ENCODE measurements at regions not wholly inside any gene's neighbourhood (a gene's known extent, or its start where the extent isn't known, plus 50 kb on each side); places are given as distances from the start of the nearest gene placed in this dataset.

GRCh38 chr4:133592106-133592505 is 443.0 kb downstream of the PCDH10 start:
- Histone ChIP-seq H3K4me3 (ENCODE audit: low read depth in 1 of 2, low read length in 2 of 2) (no peak overlapping the region), H3K27ac (ENCODE audit: low read depth, low read length) (no peak overlapping the region), H3K27me3 (ENCODE audit: control insufficient read depth in 1 of 2, insufficient read depth in 2 of 2, low read length in 2 of 2) (no peaks in the 10 kb centered on the region), H3K4me1 (ENCODE audit: control insufficient read depth in 1 of 2, insufficient read depth in 2 of 2, low read length in 2 of 2) (no peaks in the 10 kb centered on the region), H3K9ac (ENCODE audit: low read depth in 1 of 2, low read length in 2 of 2) (no peak overlapping the region), H3K9me3 (ENCODE audit: control insufficient read depth in 1 of 2, low read length in 2 of 2) (peaks cover 0 to 2% of the 10 kb centered on the region in 2 donors), H3K36me3 (ENCODE audit: control insufficient read depth in 1 of 2, insufficient read depth in 2 of 2, low read length in 2 of 2) (no peaks in the 10 kb centered on the region)

- H3K27ac ChIP-seq (ENCODE audit: low read depth, low read length), result no peak overlapping the region
- H3K4me1 ChIP-seq (ENCODE audit: control insufficient read depth in 1 of 2, insufficient read depth in 2 of 2, low read length in 2 of 2), result no peaks in the 10 kb centered on the region
- H3K4me3 ChIP-seq (ENCODE audit: low read depth in 1 of 2, low read length in 2 of 2), result no peak overlapping the region
- H3K9me3 ChIP-seq (ENCODE audit: control insufficient read depth in 1 of 2, low read length in 2 of 2), result peaks cover 2 to 6% of the 10 kb centered on the region in 2 donors
- H3K36me3 ChIP-seq (ENCODE audit: control insufficient read depth in 1 of 2, insufficient read depth in 2 of 2, low read length in 2 of 2), result no peaks in the 10 kb centered on the region
- no peak overlapping the region for H3K9ac ChIP-seq (ENCODE audit: low read depth in 1 of 2, low read length in 2 of 2)
- no peaks in the 10 kb centered on the region for H3K27me3 ChIP-seq (ENCODE audit: control insufficient read depth in 1 of 2, insufficient read depth in 2 of 2, low read length in 2 of 2)
These were observed 439.2 kb downstream of the PCDH10 start for GRCh38 chr4:133588306-133588705.

- Histone ChIP-seq H3K36me3 (ENCODE audit: control insufficient read depth in 1 of 2, insufficient read depth in 2 of 2, low read length in 2 of 2) (no peaks in the 10 kb centered on the region), H3K27me3 (ENCODE audit: control insufficient read depth in 1 of 2, insufficient read depth in 2 of 2, low read length in 2 of 2) (no peaks in the 10 kb centered on the region), H3K27ac (ENCODE audit: low read depth, low read length) (no peak overlapping the region), H3K9me3 (ENCODE audit: control insufficient read depth in 1 of 2, low read length in 2 of 2) (peaks cover 2 to 6% of the 10 kb centered on the region in 2 donors), H3K4me3 (ENCODE audit: low read depth in 1 of 2, low read length in 2 of 2) (no peak overlapping the region), H3K4me1 (ENCODE audit: control insufficient read depth in 1 of 2, insufficient read depth in 2 of 2, low read length in 2 of 2) (no peaks in the 10 kb centered on the region), H3K9ac (ENCODE audit: low read depth in 1 of 2, low read length in 2 of 2) (no peak overlapping the region)
These were observed 436.2 kb downstream of the PCDH10 start for GRCh38 chr4:133585323-133585722.

DNA sequence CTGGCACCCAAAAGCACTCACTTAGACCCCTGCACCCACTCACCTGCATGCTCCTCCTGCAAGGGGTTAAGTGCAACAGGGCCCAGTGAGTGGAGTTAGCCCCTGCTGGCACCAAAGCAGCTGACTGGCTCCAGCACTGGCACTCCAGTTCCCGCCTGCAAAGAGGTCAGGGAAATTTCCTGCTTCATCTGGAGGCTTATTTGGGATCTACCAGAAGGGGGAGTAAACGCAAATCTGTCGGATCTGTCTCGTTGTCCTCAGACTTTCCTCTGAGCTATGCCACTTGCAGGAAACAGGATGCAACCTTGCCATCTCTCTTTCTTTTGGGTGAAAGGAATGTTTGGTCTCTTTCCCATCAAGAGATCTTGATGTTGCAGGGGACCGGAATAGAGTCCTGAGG is 435.6 kb downstream of the PCDH10 start:
- Histone ChIP-seq H3K27me3 (ENCODE audit: control insufficient read depth in 1 of 2, insufficient read depth in 2 of 2, low read length in 2 of 2) (no peaks in the 10 kb centered on the region), H3K4me1 (ENCODE audit: control insufficient read depth in 1 of 2, insufficient read depth in 2 of 2, low read length in 2 of 2) (no peaks in the 10 kb centered on the region), H3K27ac (ENCODE audit: low read depth, low read length) (no peak overlapping the region), H3K9me3 (ENCODE audit: control insufficient read depth in 1 of 2, low read length in 2 of 2) (peaks cover 2 to 6% of the 10 kb centered on the region in 2 donors), H3K9ac (ENCODE audit: low read depth in 1 of 2, low read length in 2 of 2) (no peak overlapping the region), H3K36me3 (ENCODE audit: control insufficient read depth in 1 of 2, insufficient read depth in 2 of 2, low read length in 2 of 2) (no peaks in the 10 kb centered on the region), H3K4me3 (ENCODE audit: low read depth in 1 of 2, low read length in 2 of 2) (no peak overlapping the region)

GRCh38 chr4:133581996-133582619 is 433.0 kb downstream of the PCDH10 start:
- Histone ChIP-seq H3K4me1 (ENCODE audit: control insufficient read depth in 1 of 2, insufficient read depth in 2 of 2, low read length in 2 of 2) (no peaks in the 10 kb centered on the region), H3K27me3 (ENCODE audit: control insufficient read depth in 1 of 2, insufficient read depth in 2 of 2, low read length in 2 of 2) (no peaks in the 10 kb centered on the region), H3K36me3 (ENCODE audit: control insufficient read depth in 1 of 2, insufficient read depth in 2 of 2, low read length in 2 of 2) (no peaks in the 10 kb centered on the region), H3K27ac (ENCODE audit: low read depth, low read length) (no peak overlapping the region), H3K9ac (ENCODE audit: low read depth in 1 of 2, low read length in 2 of 2) (no peak overlapping the region), H3K9me3 (ENCODE audit: control insufficient read depth in 1 of 2, low read length in 2 of 2) (peaks cover 0 to 14% of the 10 kb centered on the region in 2 donors), H3K4me3 (ENCODE audit: low read depth in 1 of 2, low read length in 2 of 2) (no peak overlapping the region)

DNA sequence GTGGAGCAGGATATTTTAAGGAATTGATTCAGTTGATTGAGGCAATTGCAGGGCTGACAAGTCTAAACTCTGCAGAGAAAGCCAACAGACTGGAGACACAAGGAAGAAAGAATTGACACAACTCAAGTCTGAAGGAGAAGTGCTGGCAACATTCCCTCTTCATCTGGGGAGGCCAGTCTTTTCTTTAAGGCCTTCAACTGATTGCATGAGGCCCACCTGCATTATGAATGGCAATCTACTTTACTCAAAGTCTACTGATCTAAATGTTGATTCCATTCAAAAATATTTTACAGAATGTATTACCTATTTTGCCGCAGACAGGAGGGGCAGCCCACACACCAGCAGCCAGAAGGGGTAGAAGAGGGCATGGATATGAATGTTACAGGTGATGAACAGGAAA is 425.2 kb downstream of the PCDH10 start:
- Histone ChIP-seq H3K27me3 (ENCODE audit: control insufficient read depth in 1 of 2, insufficient read depth in 2 of 2, low read length in 2 of 2) (no peaks in the 10 kb centered on the region), H3K27ac (ENCODE audit: low read depth, low read length) (no peak overlapping the region), H3K4me1 (ENCODE audit: control insufficient read depth in 1 of 2, insufficient read depth in 2 of 2, low read length in 2 of 2) (no peaks in the 10 kb centered on the region), H3K4me3 (ENCODE audit: low read depth in 1 of 2, low read length in 2 of 2) (no peak overlapping the region), H3K9me3 (ENCODE audit: control insufficient read depth in 1 of 2, low read length in 2 of 2) (peaks cover 2 to 8% of the 10 kb centered on the region in 2 donors), H3K36me3 (ENCODE audit: control insufficient read depth in 1 of 2, insufficient read depth in 2 of 2, low read length in 2 of 2) (no peaks in the 10 kb centered on the region), H3K9ac (ENCODE audit: low read depth in 1 of 2, low read length in 2 of 2) (no peak overlapping the region)

GRCh38 chr4:133565379-133565778 is 416.3 kb downstream of the PCDH10 start:
- H3K27me3 ChIP-seq (ENCODE audit: control insufficient read depth in 1 of 2, insufficient read depth in 2 of 2, low read length in 2 of 2), result no peaks in the 10 kb centered on the region
- H3K9me3 ChIP-seq (ENCODE audit: control insufficient read depth in 1 of 2, low read length in 2 of 2), result no peaks in the 10 kb centered on the region
- H3K4me1 ChIP-seq (ENCODE audit: control insufficient read depth in 1 of 2, insufficient read depth in 2 of 2, low read length in 2 of 2), result no peaks in the 10 kb centered on the region
- no peak overlapping the region for H3K9ac ChIP-seq (ENCODE audit: low read depth in 1 of 2, low read length in 2 of 2)
- no peak overlapping the region for H3K4me3 ChIP-seq (ENCODE audit: low read depth in 1 of 2, low read length in 2 of 2)
- H3K27ac ChIP-seq (ENCODE audit: low read depth, low read length), result no peak overlapping the region
- no peaks in the 10 kb centered on the region for H3K36me3 ChIP-seq (ENCODE audit: control insufficient read depth in 1 of 2, insufficient read depth in 2 of 2, low read length in 2 of 2)

DNA sequence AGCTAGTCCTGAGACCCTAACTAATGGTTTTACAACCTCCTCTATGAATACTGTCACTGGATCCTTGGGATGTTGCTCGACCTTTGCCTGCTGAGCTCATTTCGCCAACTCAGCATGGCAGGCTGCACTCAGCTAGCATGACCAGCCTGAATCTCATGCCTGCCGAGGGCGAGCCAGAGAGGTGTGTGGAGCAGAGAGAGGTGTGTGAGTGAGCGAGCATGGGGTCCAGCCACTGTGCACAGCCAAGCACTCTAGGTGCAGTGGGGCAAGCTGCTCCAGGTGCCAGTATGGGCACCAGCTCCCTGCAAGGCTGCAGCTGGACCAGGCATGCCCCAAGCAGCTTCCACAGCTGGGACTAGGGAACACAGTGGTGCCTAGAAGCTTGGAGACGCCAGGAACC is 410.9 kb downstream of the PCDH10 start:
- H3K27ac ChIP-seq (ENCODE audit: low read depth, low read length), result no peak overlapping the region

GRCh38 chr4:133555671-133556070 is 406.6 kb downstream of the PCDH10 start:
- Histone ChIP-seq H3K27ac (ENCODE audit: low read depth, low read length) (no peak overlapping the region), H3K27me3 (ENCODE audit: control insufficient read depth in 1 of 2, insufficient read depth in 2 of 2, low read length in 2 of 2) (no peaks in the 10 kb centered on the region), H3K9ac (ENCODE audit: low read depth in 1 of 2, low read length in 2 of 2) (no peak overlapping the region), H3K4me3 (ENCODE audit: low read depth in 1 of 2, low read length in 2 of 2) (no peak overlapping the region), H3K9me3 (ENCODE audit: control insufficient read depth in 1 of 2, low read length in 2 of 2) (no peaks in the 10 kb centered on the region), H3K4me1 (ENCODE audit: control insufficient read depth in 1 of 2, insufficient read depth in 2 of 2, low read length in 2 of 2) (no peaks in the 10 kb centered on the region), H3K36me3 (ENCODE audit: control insufficient read depth in 1 of 2, insufficient read depth in 2 of 2, low read length in 2 of 2) (no peaks in the 10 kb centered on the region)

More for the DNA sequence above, 410.9 kb downstream of the PCDH10 start:
- H3K36me3 ChIP-seq (ENCODE audit: control insufficient read depth in 1 of 2, insufficient read depth in 2 of 2, low read length in 2 of 2), result no peaks in the 10 kb centered on the region
- no peaks in the 10 kb centered on the region for H3K4me1 ChIP-seq (ENCODE audit: control insufficient read depth in 1 of 2, insufficient read depth in 2 of 2, low read length in 2 of 2)
- H3K27me3 ChIP-seq (ENCODE audit: control insufficient read depth in 1 of 2, insufficient read depth in 2 of 2, low read length in 2 of 2), result no peaks in the 10 kb centered on the region
- no peak overlapping the region for H3K4me3 ChIP-seq (ENCODE audit: low read depth in 1 of 2, low read length in 2 of 2)
- no peak overlapping the region for H3K9ac ChIP-seq (ENCODE audit: low read depth in 1 of 2, low read length in 2 of 2)
- no peaks in the 10 kb centered on the region for H3K9me3 ChIP-seq (ENCODE audit: control insufficient read depth in 1 of 2, low read length in 2 of 2)

DNA sequence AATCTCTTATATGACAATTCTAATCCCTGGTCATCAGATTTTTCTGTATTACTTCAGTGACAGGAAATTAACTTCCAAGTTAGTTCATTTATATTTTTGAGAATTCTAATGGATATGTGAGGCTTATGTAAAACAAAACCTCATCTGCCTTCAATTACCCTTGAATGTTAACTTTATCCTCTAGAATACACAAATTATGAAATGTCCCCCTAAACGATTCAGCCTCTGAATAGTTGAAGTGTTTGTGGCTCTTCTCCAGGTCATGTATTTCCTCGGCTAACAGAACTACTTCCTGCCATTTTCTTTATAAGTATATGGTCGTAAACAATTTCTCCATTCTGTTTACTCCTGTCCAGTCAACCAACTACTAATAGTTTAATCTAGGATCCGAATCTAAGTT is 401.3 kb downstream of the PCDH10 start:
- Histone ChIP-seq H3K4me3 (ENCODE audit: low read depth in 1 of 2, low read length in 2 of 2) (no peak overlapping the region), H3K36me3 (ENCODE audit: control insufficient read depth in 1 of 2, insufficient read depth in 2 of 2, low read length in 2 of 2) (no peaks in the 10 kb centered on the region), H3K4me1 (ENCODE audit: control insufficient read depth in 1 of 2, insufficient read depth in 2 of 2, low read length in 2 of 2) (no peaks in the 10 kb centered on the region), H3K9ac (ENCODE audit: low read depth in 1 of 2, low read length in 2 of 2) (no peak overlapping the region), H3K27ac (ENCODE audit: low read depth, low read length) (no peak overlapping the region), H3K9me3 (ENCODE audit: control insufficient read depth in 1 of 2, low read length in 2 of 2) (no peaks in the 10 kb centered on the region), H3K27me3 (ENCODE audit: control insufficient read depth in 1 of 2, insufficient read depth in 2 of 2, low read length in 2 of 2) (no peaks in the 10 kb centered on the region)

- Histone ChIP-seq H3K4me1 (ENCODE audit: control insufficient read depth in 1 of 2, insufficient read depth in 2 of 2, low read length in 2 of 2) (no peaks in the 10 kb centered on the region), H3K9ac (ENCODE audit: low read depth in 1 of 2, low read length in 2 of 2) (no peak overlapping the region), H3K36me3 (ENCODE audit: control insufficient read depth in 1 of 2, insufficient read depth in 2 of 2, low read length in 2 of 2) (no peaks in the 10 kb centered on the region), H3K27ac (ENCODE audit: low read depth, low read length) (no peak overlapping the region), H3K9me3 (ENCODE audit: control insufficient read depth in 1 of 2, low read length in 2 of 2) (peaks cover 0 to 7% of the 10 kb centered on the region in 2 donors), H3K27me3 (ENCODE audit: control insufficient read depth in 1 of 2, insufficient read depth in 2 of 2, low read length in 2 of 2) (no peaks in the 10 kb centered on the region), H3K4me3 (ENCODE audit: low read depth in 1 of 2, low read length in 2 of 2) (no peak overlapping the region)
These were observed 395.0 kb downstream of the PCDH10 start for GRCh38 chr4:133544097-133544496.
